Heart left ventricle (tissue), 16 donors: ENCODE measurements at regions not wholly inside any gene's neighbourhood (a gene's known extent, or its start where the extent isn't known, plus 50 kb on each side); places are given as distances from the start of the nearest gene placed in this dataset.

Experiments
- ATAC-seq, 4 donors: fragments of 200-7000 bp; cut with Tn5 transposase; one replicate each; pipeline ENCODE4 v1.9.1; 2020 to 2022; ENCODE audit warnings: moderate library complexity in 4 of 4, mild to moderate bottlenecking in 3 of 4, moderate number of reproducible peaks in 1 of 4
- DNase-seq, 5 donors: peaks; one replicate each; pipeline ENCODE4 v3.0.0-alpha.2; 2020
- H3K27ac ChIP-seq, 12 donors: fragments of 200-600 bp; sonication (generic) in 4 of 12; one replicate each; pipeline versions ENCODE4 v1.5.0 to v1.8.0; 2016 to 2022; ENCODE audit warnings: mild to moderate bottlenecking in 2 of 12
- H3K27me3 ChIP-seq, 9 donors: fragments of 200-600 bp; sonication (generic) in 2 of 9; one replicate each; pipeline versions ENCODE4 v1.5.1 to v1.8.0; 2016 to 2022; ENCODE audit warnings: mild to moderate bottlenecking in 3 of 9
- H3K36me3 ChIP-seq, 9 donors: fragments of 200-600 bp; sonication (generic) in 2 of 9; one replicate each; pipeline versions ENCODE4 v1.5.0 to v1.8.0; 2018 to 2022; ENCODE audit warnings: mild to moderate bottlenecking in 2 of 9
- H3K4me1 ChIP-seq, 12 donors: fragments of 200-600 bp; sonication (generic) in 4 of 12; one replicate each; pipeline versions ENCODE4 v1.5.0 to v1.8.0; 2016 to 2022; ENCODE audit warnings: mild to moderate bottlenecking in 3 of 12
- H3K4me3 ChIP-seq, 12 donors: fragments of 200-600 bp; sonication (generic) in 4 of 12; one replicate each; pipeline versions ENCODE4 v1.5.0 to v1.8.0; 2017 to 2022; ENCODE audit warnings: mild to moderate bottlenecking in 9 of 12, moderate library complexity in 4 of 12
- H3K9me3 ChIP-seq, 12 donors: fragments of 200-600 bp; sonication (generic) in 4 of 12; one replicate each; pipeline versions ENCODE4 v1.5.0 to v1.8.0; 2016 to 2022; ENCODE audit warnings: mild to moderate bottlenecking in 1 of 12
- POLR2A ChIP-seq, 2 donors: fragments of 450-650 bp; IDR thresholded peaks; one replicate each; pipeline ENCODE4 v1.6.1; 2017; ENCODE audit warnings: antibody characterized with exemption in 2 of 2, mild to moderate bottlenecking in 2 of 2, moderate library complexity in 2 of 2
- WGBS, 4 donors: extraction: QIAGEN DNeasy Blood & Tissue Kit in 2 of 4; methylation state at CpG; one replicate each; pipeline versions ENCODE4 v1.1.5 to v1.1.7; 2013 to 2018; 5-methylcytosine and 5-hydroxymethylcytosine counted together
- intact Hi-C, 10 donors: fragments of 100-400 bp; cut with DNase I; formaldehyde crosslinking; loops; one replicate each; pipeline versions ENCODE4 v1.11.1 to v1.14.2; 2022
- TF ChIP-seq, protein P1 (sequence below), 12 donors: fragments of 200-600 bp; sonication (generic) in 4 of 12; IDR thresholded peaks; one replicate each; pipeline versions ENCODE4 v1.5.0 to v1.8.0; 2018 to 2022; ENCODE audit warnings: antibody characterized with exemption in 12 of 12, mild to moderate bottlenecking in 5 of 12
- donor health status: ischemic (EF 13 %, LVEDD 7.1; RV severe dilation, severe dysfunction).
- donor health status: healthy with polysubstance abuse.
- donor health status: DM: no; HTN: yes; CAD: no.
- donor health status: DM: no; HTN: no; CAD: no.
- donor health status: ischemic (EF 25% LVEDD 6.9; RV normal size, moderate dysfunction).
- donor health status: ischemic (EF 25% LVEDD 5.7; RV mildly dilated, moderate dysfunction).
- donor health status: healthy.
- donor health status: DM: yes; HTN: yes; CAD: no.
- donor health status: ischemic (EF 35%, LVEDD 5.7; RV mildly dilated, moderate dysfunction).
- donor health status: nonischemic (EF 11% LVEDD 7.7; RV severe dilation, severe dysfunction).
- donor health status: DM: yes; HTN: yes; CAD: no.
- donor health status: PGD.
- donor health status: ischemic (EF 29% LVEDD 5.4; RV normal size, mild dysfunction).
- donor health status: nonischemic (EF 23%, LVEDD 6.1; RV moderate dilation, normal function).

DNA sequence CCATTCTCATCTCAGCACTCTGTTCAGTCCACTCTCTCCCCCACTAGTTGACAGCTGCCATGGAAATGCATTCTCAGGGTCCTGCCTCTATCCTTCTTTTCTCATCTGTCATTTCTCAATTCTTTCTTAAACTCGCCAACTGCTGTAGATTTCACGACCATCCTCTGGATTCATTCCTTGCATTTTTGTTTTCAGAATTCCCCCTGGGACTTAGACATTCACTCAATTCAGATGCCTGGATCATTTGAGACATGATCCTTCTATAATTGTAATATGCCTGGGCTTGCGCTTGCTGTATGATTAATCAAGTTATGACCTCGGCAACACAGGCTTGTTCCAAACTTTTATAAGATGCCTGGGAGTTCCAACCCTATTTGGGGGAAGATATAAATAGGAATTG, 104.5 kb downstream of the RAB11FIP2 start:
- no peak overlapping the region for H3K4me3 ChIP-seq
- H3K36me3 ChIP-seq, result no peaks in the 10 kb centered on the region
- intact Hi-C loops, result no loop called here
- no peaks in the 10 kb centered on the region for H3K27me3 ChIP-seq
- no peak for DNase-seq
- 53 to 57% (median 55%) methylated on average over 4 of the region's 4 CpGs for WGBS, 4 donors
- ATAC-seq, result no peak
- no peaks in the 10 kb centered on the region for H3K9me3 ChIP-seq
- H3K27ac ChIP-seq, result no peak overlapping the region
- TF ChIP-seq, protein P1, sequence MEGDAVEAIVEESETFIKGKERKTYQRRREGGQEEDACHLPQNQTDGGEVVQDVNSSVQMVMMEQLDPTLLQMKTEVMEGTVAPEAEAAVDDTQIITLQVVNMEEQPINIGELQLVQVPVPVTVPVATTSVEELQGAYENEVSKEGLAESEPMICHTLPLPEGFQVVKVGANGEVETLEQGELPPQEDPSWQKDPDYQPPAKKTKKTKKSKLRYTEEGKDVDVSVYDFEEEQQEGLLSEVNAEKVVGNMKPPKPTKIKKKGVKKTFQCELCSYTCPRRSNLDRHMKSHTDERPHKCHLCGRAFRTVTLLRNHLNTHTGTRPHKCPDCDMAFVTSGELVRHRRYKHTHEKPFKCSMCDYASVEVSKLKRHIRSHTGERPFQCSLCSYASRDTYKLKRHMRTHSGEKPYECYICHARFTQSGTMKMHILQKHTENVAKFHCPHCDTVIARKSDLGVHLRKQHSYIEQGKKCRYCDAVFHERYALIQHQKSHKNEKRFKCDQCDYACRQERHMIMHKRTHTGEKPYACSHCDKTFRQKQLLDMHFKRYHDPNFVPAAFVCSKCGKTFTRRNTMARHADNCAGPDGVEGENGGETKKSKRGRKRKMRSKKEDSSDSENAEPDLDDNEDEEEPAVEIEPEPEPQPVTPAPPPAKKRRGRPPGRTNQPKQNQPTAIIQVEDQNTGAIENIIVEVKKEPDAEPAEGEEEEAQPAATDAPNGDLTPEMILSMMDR (IDR thresholded peaks at IDR 0.05), result no peak
- TF ChIP-seq POLR2A (IDR thresholded peaks at IDR 0.05), result no peak
- no peaks in the 10 kb centered on the region for H3K4me1 ChIP-seq

DNA sequence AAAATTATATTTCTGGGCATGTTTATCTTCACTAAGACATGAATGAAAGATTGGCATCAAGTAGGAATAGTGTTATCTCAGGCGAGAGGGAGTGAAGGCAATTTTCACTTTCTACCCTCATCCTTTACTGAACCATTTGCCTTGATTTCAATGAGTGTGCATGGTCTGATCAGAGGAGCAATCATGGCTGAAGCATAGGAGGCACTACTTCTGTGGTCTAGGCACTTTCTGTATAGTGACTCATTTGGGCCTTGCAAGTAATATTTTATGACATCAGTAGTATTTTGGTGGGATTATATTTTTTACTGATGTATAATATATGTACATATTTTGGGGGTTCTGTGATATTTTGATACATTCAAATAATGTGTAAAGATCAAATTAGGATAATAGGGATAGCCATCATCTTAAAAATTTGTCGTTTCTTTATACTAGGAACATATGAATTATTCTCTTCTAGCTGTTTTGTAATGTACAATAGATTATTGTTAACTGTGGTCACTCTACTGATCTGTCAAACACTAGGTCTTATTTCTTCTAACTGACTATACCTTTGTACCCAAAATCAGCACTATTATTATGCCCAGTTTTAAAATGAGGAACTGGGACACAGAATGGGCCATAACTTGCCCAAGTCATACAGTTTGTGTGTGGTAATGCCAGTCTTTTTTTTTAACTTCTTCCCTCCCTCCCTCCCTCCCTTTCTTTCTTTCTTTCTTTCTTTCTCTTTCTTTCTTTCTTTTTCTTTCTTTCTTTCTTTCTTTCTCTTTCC, 101.9 kb downstream of the RAB11FIP2 start:
- Histone ChIP-seq H3K27ac (no peak overlapping the region), H3K27me3 (no peaks in the 10 kb centered on the region), H3K4me1 (no peaks in the 10 kb centered on the region), H3K36me3 (no peaks in the 10 kb centered on the region), H3K9me3 (no peaks in the 10 kb centered on the region), H3K4me3 (no peak overlapping the region)
- WGBS, 4 donors, result 66 to 73% (median 72%) methylated on average over 2 of the region's 2 CpGs
- DNase-seq (no peak), ATAC-seq (no peak)
- TF ChIP-seq, protein P1 (IDR thresholded peaks at IDR 0.05), result no peak
- no peak for TF ChIP-seq POLR2A (IDR thresholded peaks at IDR 0.05)
- intact Hi-C loops, result no loop called here

DNA sequence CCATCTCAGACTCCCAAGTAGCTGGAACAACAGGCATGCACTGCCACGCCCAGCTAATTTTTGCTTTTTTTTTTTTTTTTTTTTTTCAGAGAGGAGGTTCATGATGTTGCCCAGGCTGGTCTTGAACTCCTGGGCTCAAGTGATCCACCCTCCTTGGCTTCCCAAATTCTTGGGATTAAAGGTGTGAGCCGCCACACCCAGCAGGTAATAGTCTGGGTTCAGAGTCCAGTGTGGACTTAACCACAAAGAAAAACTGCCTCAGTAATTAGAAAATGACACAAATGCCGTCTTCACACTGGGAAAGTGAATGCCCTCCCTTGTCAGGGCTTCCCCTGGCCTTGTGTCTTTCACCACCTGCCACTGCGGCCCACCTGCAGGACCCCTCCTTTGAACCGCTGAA, 101.1 kb downstream of the RAB11FIP2 start:
- Histone ChIP-seq H3K4me1 (no peaks in the 10 kb centered on the region), H3K27ac (no peak overlapping the region), H3K36me3 (no peaks in the 10 kb centered on the region), H3K27me3 (no peaks in the 10 kb centered on the region), H3K4me3 (no peak overlapping the region), H3K9me3 (no peaks in the 10 kb centered on the region)
- 81 to 85% (median 82%) methylated on average over 5 of the region's 5 CpGs for WGBS, 4 donors
- intact Hi-C loops, result no loop called here
- TF ChIP-seq, protein P1 (IDR thresholded peaks at IDR 0.05), result no peak
- no peak for TF ChIP-seq POLR2A (IDR thresholded peaks at IDR 0.05)
- DNase-seq, result no peak
- ATAC-seq, result no peak

DNA sequence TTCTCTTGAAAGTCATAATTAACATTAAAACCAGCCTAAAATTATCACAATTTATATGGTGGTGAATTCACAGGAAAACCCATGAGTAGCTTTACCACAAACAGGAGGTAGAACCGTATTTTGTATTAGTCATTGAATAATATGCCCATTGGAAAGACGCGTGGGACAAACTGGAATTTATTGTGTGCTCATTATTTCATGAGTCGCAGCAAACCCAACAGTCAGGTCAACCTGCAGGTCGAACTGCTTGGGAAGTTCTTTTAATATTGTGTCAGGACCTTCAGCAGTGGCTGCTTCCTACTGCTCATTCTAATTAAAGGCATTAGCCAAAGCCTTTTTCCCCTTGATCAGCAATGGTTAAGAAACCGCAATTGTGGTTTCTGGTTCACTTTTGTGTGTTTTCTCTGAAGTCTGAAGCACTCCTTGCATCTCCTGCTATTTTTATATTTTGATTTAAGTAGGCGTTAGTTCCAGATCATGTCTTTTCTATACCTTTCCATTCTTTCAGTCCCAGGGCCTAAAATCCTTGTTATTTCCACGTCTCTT, 100.1 kb downstream of the RAB11FIP2 start:
- Histone ChIP-seq H3K36me3 (no peaks in the 10 kb centered on the region), H3K4me3 (no peak overlapping the region), H3K9me3 (no peaks in the 10 kb centered on the region), H3K4me1 (no peaks in the 10 kb centered on the region), H3K27me3 (no peaks in the 10 kb centered on the region), H3K27ac (no peak overlapping the region)
- WGBS, 4 donors, result 83 to 84% (median 84%) methylated on average over 8 of the region's 8 CpGs
- no peak for DNase-seq
- intact Hi-C loops, result no loop called here
- TF ChIP-seq POLR2A (IDR thresholded peaks at IDR 0.05), result no peak
- TF ChIP-seq, protein P1 (IDR thresholded peaks at IDR 0.05), result no peak
- no peak for ATAC-seq
